Breast epithelium (tissue), 4 donors: ENCODE measurements at regions not wholly inside any gene's neighbourhood (a gene's known extent, or its start where the extent isn't known, plus 50 kb on each side); places are given as distances from the start of the nearest gene placed in this dataset.
"Not testable (repeated sequence)": the region's sequence is repeated elsewhere in the genome, so short reads cannot be mapped to it uniquely, and the experiment has no call there.

Experiments
- DNase-seq, 2 donors: peaks; one replicate each; pipeline ENCODE4 v3.0.0-alpha.2; 2019; ENCODE audit warnings: low spot score in 2 of 2
- H3K27ac ChIP-seq, 2 donors: fragments of 200-600 bp; sonication (generic) in 1 of 2; one replicate each; pipeline ENCODE4 v1.5.1; 2016 to 2019; ENCODE audit warnings: mild to moderate bottlenecking in 1 of 2
- H3K27me3 ChIP-seq, 2 donors: fragments of 200-600 bp; sonication (generic) in 1 of 2; one replicate each; pipeline versions ENCODE4 v1.5.1 to v1.6.0; 2017 to 2019; ENCODE audit warnings: control low read depth in 1 of 2, mild to moderate bottlenecking in 1 of 2
- H3K36me3 ChIP-seq: fragments of 200-600 bp; one replicate; pipeline ENCODE4 v1.5.1; 2019
- H3K4me1 ChIP-seq, 2 donors: fragments of 200-600 bp; sonication (generic); one replicate each; pipeline ENCODE4 v1.5.1; 2016 to 2019; ENCODE audit warnings: control low read depth in 1 of 2
- H3K4me3 ChIP-seq, 3 donors: fragments of 200-600 bp; sonication (generic); 1 replicate in 2 of 3; 2 replicates in 1 of 3; pipeline ENCODE4 v1.5.1; 2016 to 2019; ENCODE audit warnings: mild to moderate bottlenecking in 3 of 3, moderate library complexity in 2 of 3
- H3K9me3 ChIP-seq, 2 donors: fragments of 200-600 bp; sonication (generic) in 1 of 2; one replicate each; pipeline ENCODE4 v1.5.1; 2016 to 2019; ENCODE audit warnings: control low read depth in 1 of 2
- POLR2A ChIP-seq: fragments of 450-650 bp; IDR thresholded peaks from one replicate; pipeline ENCODE4 v1.6.1; 2016; ENCODE audit warnings: antibody characterized with exemption, mild to moderate bottlenecking, moderate library complexity
- POLR2AphosphoS5 ChIP-seq, 3 donors: sonication (generic); formaldehyde crosslinking; IDR thresholded peaks; one replicate each; pipeline ENCODE4 v1.6.1; 2017; ENCODE audit warnings: antibody characterized with exemption in 3 of 3
- intact Hi-C: fragments of 100-400 bp; cut with DNase I; formaldehyde crosslinking; loops from one replicate; pipeline ENCODE4 v1.15.1; 2023; ENCODE audit warnings: low total_unique reads
- TF ChIP-seq, protein P1 (sequence below), 3 donors: fragments of 450-650 bp; IDR thresholded peaks; one replicate each; pipeline ENCODE4 v1.5.1; 2016 to 2017; ENCODE audit warnings: antibody characterized with exemption in 3 of 3, mild to moderate bottlenecking in 3 of 3, moderate library complexity in 3 of 3

DNA sequence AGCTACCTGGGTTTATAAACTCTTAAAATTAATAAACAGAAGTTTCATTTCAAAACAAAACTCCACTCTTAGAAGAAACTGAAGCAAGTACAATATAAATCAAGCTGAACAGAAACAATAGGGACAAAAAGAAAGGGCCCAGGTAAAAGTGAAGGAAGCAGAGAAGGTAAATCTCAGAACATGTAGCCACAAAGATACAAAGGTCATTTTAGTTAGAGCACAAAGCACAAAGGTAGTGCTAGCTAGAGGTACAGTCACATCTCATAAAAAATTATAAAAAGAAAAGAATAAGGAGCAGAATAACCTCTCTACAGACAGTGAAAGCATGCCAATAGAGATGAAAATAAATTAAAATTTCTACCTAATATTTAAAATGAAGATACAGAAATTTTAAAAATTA is 90.4 kb upstream of the C5orf63 start:
- H3K27ac ChIP-seq = no peak overlapping the region
- no peaks in the 10 kb centered on the region for H3K4me1 ChIP-seq
- TF ChIP-seq POLR2A = no peak
- TF ChIP-seq, protein P1, sequence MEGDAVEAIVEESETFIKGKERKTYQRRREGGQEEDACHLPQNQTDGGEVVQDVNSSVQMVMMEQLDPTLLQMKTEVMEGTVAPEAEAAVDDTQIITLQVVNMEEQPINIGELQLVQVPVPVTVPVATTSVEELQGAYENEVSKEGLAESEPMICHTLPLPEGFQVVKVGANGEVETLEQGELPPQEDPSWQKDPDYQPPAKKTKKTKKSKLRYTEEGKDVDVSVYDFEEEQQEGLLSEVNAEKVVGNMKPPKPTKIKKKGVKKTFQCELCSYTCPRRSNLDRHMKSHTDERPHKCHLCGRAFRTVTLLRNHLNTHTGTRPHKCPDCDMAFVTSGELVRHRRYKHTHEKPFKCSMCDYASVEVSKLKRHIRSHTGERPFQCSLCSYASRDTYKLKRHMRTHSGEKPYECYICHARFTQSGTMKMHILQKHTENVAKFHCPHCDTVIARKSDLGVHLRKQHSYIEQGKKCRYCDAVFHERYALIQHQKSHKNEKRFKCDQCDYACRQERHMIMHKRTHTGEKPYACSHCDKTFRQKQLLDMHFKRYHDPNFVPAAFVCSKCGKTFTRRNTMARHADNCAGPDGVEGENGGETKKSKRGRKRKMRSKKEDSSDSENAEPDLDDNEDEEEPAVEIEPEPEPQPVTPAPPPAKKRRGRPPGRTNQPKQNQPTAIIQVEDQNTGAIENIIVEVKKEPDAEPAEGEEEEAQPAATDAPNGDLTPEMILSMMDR (IDR thresholded peaks at IDR 0.05) = no peak
- TF ChIP-seq POLR2AphosphoS5 (IDR thresholded peaks at IDR 0.05) = no peak
- H3K36me3 ChIP-seq = no peaks in the 10 kb centered on the region
- no peak overlapping the region for H3K4me3 ChIP-seq
- no peaks in the 10 kb centered on the region for H3K9me3 ChIP-seq
- intact Hi-C loops = no loop called here
- DNase-seq = no peak
- no peaks in the 10 kb centered on the region for H3K27me3 ChIP-seq

DNA sequence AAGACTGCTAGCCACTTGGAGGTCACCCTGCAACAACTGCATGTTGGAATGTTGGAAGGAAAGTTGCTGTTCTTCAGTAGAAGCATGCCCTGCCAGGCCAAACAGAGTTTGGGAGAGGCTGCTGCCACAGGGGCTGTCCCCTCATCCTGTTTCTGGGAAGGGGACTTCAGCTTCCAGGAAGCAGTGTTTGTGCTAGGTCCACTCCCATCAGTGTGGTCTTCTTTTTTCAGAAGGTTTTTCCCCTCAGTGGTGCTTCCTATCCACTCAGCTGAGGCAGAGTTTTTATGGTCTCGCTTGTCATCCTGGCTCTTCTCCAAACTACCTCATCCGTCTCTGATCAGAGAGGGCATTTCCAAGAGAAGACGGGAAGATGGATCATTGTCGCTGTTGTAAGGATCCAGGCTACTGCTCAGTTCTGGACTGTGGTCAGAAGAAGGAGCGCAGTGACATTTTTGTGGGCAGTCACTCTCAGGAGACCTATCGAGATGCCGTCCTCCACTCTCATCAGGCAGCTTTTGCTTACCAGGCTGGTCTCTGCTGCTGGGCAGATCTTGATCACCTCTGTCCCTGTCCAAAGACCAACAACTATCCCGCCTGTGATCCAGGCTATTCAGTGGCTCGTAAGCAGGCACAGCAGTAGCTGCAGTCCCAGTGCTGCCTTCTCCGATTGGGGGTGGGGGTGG is 97.8 kb upstream of the C5orf63 start:
- Histone ChIP-seq H3K4me1 (no peaks in the 10 kb centered on the region), H3K4me3 (no peak overlapping the region), H3K36me3 (no peaks in the 10 kb centered on the region), H3K9me3 (peaks cover 8 to 11% of the 10 kb centered on the region in 2 donors), H3K27ac (no peak overlapping the region), H3K27me3 (no peaks in the 10 kb centered on the region)
- TF ChIP-seq, protein P1 (IDR thresholded peaks at IDR 0.05) = no peak
- TF ChIP-seq POLR2AphosphoS5 (IDR thresholded peaks at IDR 0.05) = no peak
- no peak for TF ChIP-seq POLR2A
- DNase-seq = no peak
- intact Hi-C loops = no loop called here

GRCh38 chr5:127176769-127177168 is 103.5 kb upstream of the C5orf63 start:
- no peaks in the 10 kb centered on the region for H3K27me3 ChIP-seq
- peaks cover 8 to 11% of the 10 kb centered on the region in 2 donors for H3K9me3 ChIP-seq
- no peaks in the 10 kb centered on the region for H3K36me3 ChIP-seq
- no peaks in the 10 kb centered on the region for H3K4me1 ChIP-seq
- TF ChIP-seq, protein P1 (IDR thresholded peaks at IDR 0.05) = no peak
- TF ChIP-seq POLR2A (no peak), POLR2AphosphoS5 (IDR thresholded peaks at IDR 0.05) (no peak)
- intact Hi-C loops = no loop called here
- H3K4me3 ChIP-seq = no peak overlapping the region
- no peak for DNase-seq
- no peak overlapping the region for H3K27ac ChIP-seq

GRCh38 chr5:127182631-127183030 is 108.0 kb upstream of the MEGF10 start:
- H3K4me1 ChIP-seq, H3K27me3 ChIP-seq, H3K27ac ChIP-seq, H3K9me3 ChIP-seq, intact Hi-C loops, H3K4me3 ChIP-seq, DNase-seq, H3K36me3 ChIP-seq: not testable (repeated sequence)

GRCh38 chr5:127183332-127183731 is 107.3 kb upstream of the MEGF10 start:
- Histone ChIP-seq H3K4me3 (no peak overlapping the region), H3K27ac (no peak overlapping the region), H3K36me3 (no peaks in the 10 kb centered on the region), H3K9me3 (no peaks in the 10 kb centered on the region), H3K4me1 (no peaks in the 10 kb centered on the region), H3K27me3 (no peaks in the 10 kb centered on the region)
- DNase-seq = no peak
- intact Hi-C loops = no loop called here
- TF ChIP-seq POLR2AphosphoS5 (IDR thresholded peaks at IDR 0.05) (no peak), POLR2A (no peak)
- TF ChIP-seq, protein P1 (IDR thresholded peaks at IDR 0.05) = no peak

DNA sequence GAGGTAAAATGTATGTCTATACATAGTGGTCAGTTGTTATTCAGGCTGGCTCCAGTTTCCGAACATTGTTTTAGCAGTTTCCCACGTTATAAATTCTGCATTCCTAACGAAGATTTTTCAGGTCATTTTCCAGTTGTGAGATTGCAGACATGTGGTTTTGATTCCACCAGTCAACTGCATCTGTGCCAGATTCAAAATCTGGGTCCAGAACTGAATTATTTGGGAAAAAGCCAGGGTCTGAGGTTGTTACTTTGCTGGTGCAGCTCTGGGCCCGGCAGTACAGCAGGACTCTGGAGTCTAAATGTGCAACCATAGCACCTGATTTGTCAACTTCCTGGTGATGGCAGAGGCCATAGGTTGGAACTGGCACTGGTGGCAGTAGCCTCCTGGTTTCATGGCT is 105.7 kb upstream of the MEGF10 start:
- H3K4me3 ChIP-seq = no peak overlapping the region
- H3K27ac ChIP-seq = no peak overlapping the region
- H3K9me3 ChIP-seq = no peaks in the 10 kb centered on the region
- TF ChIP-seq POLR2AphosphoS5 (IDR thresholded peaks at IDR 0.05) (no peak), POLR2A (no peak)
- TF ChIP-seq, protein P1 (IDR thresholded peaks at IDR 0.05) = no peak
- intact Hi-C loops = no loop called here
- no peak for DNase-seq
- no peaks in the 10 kb centered on the region for H3K27me3 ChIP-seq
- no peaks in the 10 kb centered on the region for H3K36me3 ChIP-seq
- no peaks in the 10 kb centered on the region for H3K4me1 ChIP-seq
